Caco-2 (cell line): ENCODE measurements at regions not wholly inside any gene's neighbourhood (a gene's known extent, or its start where the extent isn't known, plus 50 kb on each side); places are given as distances from the start of the nearest gene placed in this dataset.

Experiments
- BruUV-seq: library from RNA; stranded (reverse); fragments of 400-500 nt; replicated peaks from 2 replicates; lab custom pipeline; 2021; lab: Mats Ljungman, UMichigan
- CTCF ChIA-PET: fragments of 300-600 bp; sonication (Branson Sonifier 250); formaldehyde crosslinking; loops from one replicate; lab custom pipeline; 2022; ENCODE audit warnings: antibody characterized with exemption; lab: Charles Lee
- POLR2A ChIA-PET: fragments of 300-600 bp; sonication (Branson Sonifier 250); formaldehyde crosslinking; loops from one replicate; lab custom pipeline; 2022; ENCODE audit warnings: antibody characterized with exemption; lab: Charles Lee
- DNase-seq, 2 experiments: peaks; one replicate each; pipeline versions ENCODE4 v3.0.0 to v3.0.0-alpha.2; 2020 to 2022
- H3K27me3 ChIP-seq: replicated peaks from 2 replicates; pipeline ENCODE4 v1.6.0; 2011; ENCODE audit warnings: low read length; ENCODE audit not compliant: control insufficient read depth, insufficient read depth
- H3K36me3 ChIP-seq: 2 replicates; pipeline ENCODE4 v1.5.1; 2011; ENCODE audit warnings: low read length; ENCODE audit not compliant: control insufficient read depth, insufficient read depth
- H3K4me1 ChIP-seq: fragments of 250-450 bp; sonication (Bioruptor Pico); 2 replicates; pipeline ENCODE4 v1.5.1; 2020; ENCODE audit warnings: mild to moderate bottlenecking
- H3K4me3 ChIP-seq: 2 replicates; pipeline ENCODE4 v1.5.1; 2011; ENCODE audit warnings: low read depth, mild to moderate bottlenecking, control low read depth, low read length
- H3K9me3 ChIP-seq: fragments of 250-450 bp; sonication (Bioruptor Pico); 2 replicates; pipeline ENCODE4 v1.5.1; 2020; ENCODE audit warnings: mild to moderate bottlenecking, moderate library complexity
- H3K27ac Mint-ChIP-seq: one replicate; pipeline ENCODE4 v1.8.0; 2022; ENCODE audit warnings: mixed read lengths; ENCODE audit not compliant: unreplicated experiment
- H3K27me3 Mint-ChIP-seq: one replicate; pipeline ENCODE4 v1.8.0; 2022; ENCODE audit warnings: mixed read lengths; ENCODE audit not compliant: insufficient read depth, unreplicated experiment
- H3K36me3 Mint-ChIP-seq: one replicate; pipeline ENCODE4 v1.8.0; 2022; ENCODE audit warnings: mild to moderate bottlenecking, mixed read lengths; ENCODE audit not compliant: insufficient read depth, unreplicated experiment
- H3K4me1 Mint-ChIP-seq: one replicate; pipeline ENCODE4 v1.8.0; 2022; ENCODE audit warnings: low read depth, mixed read lengths; ENCODE audit not compliant: unreplicated experiment
- H3K4me3 Mint-ChIP-seq: one replicate; pipeline ENCODE4 v1.8.0; 2022; ENCODE audit warnings: mild to moderate bottlenecking, moderate library complexity, mixed read lengths; ENCODE audit not compliant: unreplicated experiment
- H3K9me3 Mint-ChIP-seq: one replicate; pipeline ENCODE4 v1.8.0; 2022; ENCODE audit warnings: mixed read lengths; ENCODE audit not compliant: unreplicated experiment
- intact Hi-C: fragments of 100-400 bp; cut with micrococcal nuclease; formaldehyde crosslinking; loops from one replicate; pipeline ENCODE4 v1.10.0; 2022; ENCODE audit not compliant: unreplicated experiment
- TF ChIP-seq, protein P1 (sequence below), 2 experiments: fragments of 200-600 bp in 1 of 2; IDR thresholded peaks; 1 replicate in 1 of 2; 2 replicates in 1 of 2; pipeline versions ENCODE4 v1.5.1 to v1.8.0; 2011 to 2022; ENCODE audit warnings: antibody characterized with exemption in 1 of 2, control low read depth in 1 of 2, inconsistent platforms in 1 of 2, low read depth in 1 of 2, low read length in 1 of 2, mild to moderate bottlenecking in 1 of 2, moderate library complexity in 1 of 2; ENCODE audit not compliant: insufficient read depth in 1 of 2, severe bottlenecking in 1 of 2, unreplicated experiment in 1 of 2

DNA sequence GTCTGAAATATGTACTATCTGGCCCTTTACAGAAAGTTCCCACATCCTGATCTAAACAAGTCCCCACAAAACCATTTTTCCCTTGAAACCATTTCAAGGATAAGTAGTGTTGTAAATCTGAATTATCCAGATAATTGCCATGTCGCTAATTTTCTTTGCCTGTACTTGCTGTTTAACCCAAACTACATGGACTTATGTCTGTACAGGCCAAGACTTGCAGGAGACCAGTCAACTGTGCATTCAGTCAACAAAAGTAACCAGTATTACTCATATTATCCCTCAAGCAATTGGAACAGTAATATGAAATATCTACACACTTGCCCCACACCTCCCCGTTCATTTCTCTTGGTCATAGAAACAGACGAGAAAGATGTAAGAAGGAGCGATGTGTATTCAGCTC is 347.8 kb upstream of the NFE2L3 start:
- CTCF ChIA-PET = no interaction called here
- Histone ChIP-seq H3K4me1 (no peaks in the 10 kb centered on the region), H3K27me3 (no peaks in the 10 kb centered on the region; the same call in 1 of the 2 replicates), H3K9me3 (no peaks in the 10 kb centered on the region), H3K4me3 (no peak overlapping the region), H3K36me3 (no peaks in the 10 kb centered on the region)
- H3K4me1 Mint-ChIP-seq = no peaks in the 10 kb centered on the region
- DNase-seq = no peak
- H3K9me3 Mint-ChIP-seq = no peaks in the 10 kb centered on the region
- no peaks in the 10 kb centered on the region for H3K36me3 Mint-ChIP-seq
- no peak overlapping the region for H3K4me3 Mint-ChIP-seq
- peaks cover 9% of the 10 kb centered on the region for H3K27me3 Mint-ChIP-seq
- TF ChIP-seq, protein P1, sequence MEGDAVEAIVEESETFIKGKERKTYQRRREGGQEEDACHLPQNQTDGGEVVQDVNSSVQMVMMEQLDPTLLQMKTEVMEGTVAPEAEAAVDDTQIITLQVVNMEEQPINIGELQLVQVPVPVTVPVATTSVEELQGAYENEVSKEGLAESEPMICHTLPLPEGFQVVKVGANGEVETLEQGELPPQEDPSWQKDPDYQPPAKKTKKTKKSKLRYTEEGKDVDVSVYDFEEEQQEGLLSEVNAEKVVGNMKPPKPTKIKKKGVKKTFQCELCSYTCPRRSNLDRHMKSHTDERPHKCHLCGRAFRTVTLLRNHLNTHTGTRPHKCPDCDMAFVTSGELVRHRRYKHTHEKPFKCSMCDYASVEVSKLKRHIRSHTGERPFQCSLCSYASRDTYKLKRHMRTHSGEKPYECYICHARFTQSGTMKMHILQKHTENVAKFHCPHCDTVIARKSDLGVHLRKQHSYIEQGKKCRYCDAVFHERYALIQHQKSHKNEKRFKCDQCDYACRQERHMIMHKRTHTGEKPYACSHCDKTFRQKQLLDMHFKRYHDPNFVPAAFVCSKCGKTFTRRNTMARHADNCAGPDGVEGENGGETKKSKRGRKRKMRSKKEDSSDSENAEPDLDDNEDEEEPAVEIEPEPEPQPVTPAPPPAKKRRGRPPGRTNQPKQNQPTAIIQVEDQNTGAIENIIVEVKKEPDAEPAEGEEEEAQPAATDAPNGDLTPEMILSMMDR (IDR thresholded peaks at IDR 0.05; ENCODE audit: insufficient read depth in 1 of 2, low read depth in 1 of 2, low read length in 1 of 2, severe bottlenecking in 1 of 2, unreplicated experiment in 1 of 2) = no peak
- intact Hi-C loops = no loop called here
- POLR2A ChIA-PET = no interaction called here
- H3K27ac Mint-ChIP-seq = no peak overlapping the region
- BruUV-seq = no TSS peak

DNA sequence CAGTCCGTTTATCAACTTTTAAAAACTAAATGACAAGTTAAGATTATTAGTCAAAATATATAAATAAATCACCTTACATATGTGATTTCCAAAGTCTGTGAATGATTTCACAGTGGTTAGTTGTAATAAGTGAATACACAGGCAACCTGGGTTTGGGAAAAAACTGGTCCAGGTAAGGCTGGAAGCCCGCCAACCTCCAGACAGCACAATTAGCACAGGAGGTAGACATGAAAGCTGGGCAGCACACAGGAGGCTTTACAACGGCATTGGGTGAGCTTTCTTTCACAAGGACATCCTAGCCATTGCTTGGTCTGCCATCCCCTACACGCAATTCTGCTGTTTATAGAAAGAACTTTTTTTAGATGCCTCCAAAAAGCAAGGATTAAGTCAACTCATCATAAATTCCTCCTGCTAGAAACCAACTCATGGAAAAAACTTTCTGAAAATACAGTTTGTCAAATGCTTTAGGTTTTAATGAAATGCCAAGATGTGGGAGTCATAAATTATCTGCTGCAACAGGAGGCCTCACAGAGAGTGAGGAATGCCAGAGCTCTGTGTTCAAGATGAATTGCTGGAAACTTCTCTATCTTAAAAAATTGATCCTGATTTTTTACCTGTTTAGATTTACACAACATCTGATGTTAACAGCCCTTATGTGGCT is 346.8 kb upstream of the NFE2L3 start:
- intact Hi-C loops = no loop called here
- POLR2A ChIA-PET = no interaction called here
- peaks cover 9% of the 10 kb centered on the region for H3K27me3 Mint-ChIP-seq
- H3K9me3 Mint-ChIP-seq = no peaks in the 10 kb centered on the region
- CTCF ChIA-PET = no interaction called here
- BruUV-seq = no TSS peak
- H3K4me3 ChIP-seq = no peak overlapping the region
- H3K4me3 Mint-ChIP-seq = no peak overlapping the region
- no peaks in the 10 kb centered on the region for H3K36me3 ChIP-seq
- H3K36me3 Mint-ChIP-seq = no peaks in the 10 kb centered on the region
- H3K9me3 ChIP-seq = no peaks in the 10 kb centered on the region
- H3K27me3 ChIP-seq = peaks cover 2% of the 10 kb centered on the region
- no peaks in the 10 kb centered on the region for H3K4me1 Mint-ChIP-seq
- H3K27ac Mint-ChIP-seq = no peak overlapping the region
- H3K4me1 ChIP-seq = no peaks in the 10 kb centered on the region
- TF ChIP-seq, protein P1 (IDR thresholded peaks at IDR 0.05; ENCODE audit: insufficient read depth in 1 of 2, low read depth in 1 of 2, low read length in 1 of 2, severe bottlenecking in 1 of 2, unreplicated experiment in 1 of 2) = no peak
- no peak for DNase-seq

DNA sequence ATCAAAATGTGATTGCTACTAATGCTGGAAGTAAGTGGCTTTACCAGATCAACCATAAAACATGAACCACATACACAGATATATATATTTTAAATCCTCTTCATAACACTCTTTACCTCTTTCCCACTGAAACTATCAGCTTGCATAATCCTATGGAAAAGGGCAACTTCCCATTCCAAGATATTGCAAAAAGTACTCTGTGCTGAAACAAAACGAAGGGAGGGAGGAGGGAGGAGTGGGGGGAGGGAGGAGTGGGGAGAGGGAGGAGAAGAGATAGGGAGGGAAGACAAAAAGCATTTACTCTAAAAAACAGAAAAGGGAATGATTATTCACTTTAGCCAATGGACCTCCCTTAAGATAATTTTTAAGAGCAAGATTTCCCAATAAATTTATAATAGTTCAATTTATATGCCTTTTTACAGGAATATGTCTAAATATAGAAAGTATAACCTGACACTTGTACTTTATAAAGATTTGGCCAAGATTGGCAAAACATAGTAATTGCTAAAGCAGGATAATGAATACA is 344.8 kb upstream of the NFE2L3 start:
- H3K36me3 ChIP-seq = no peaks in the 10 kb centered on the region
- ChIA-PET POLR2A (no interaction called here), CTCF (no interaction called here)
- no peak for DNase-seq
- TF ChIP-seq, protein P1 (IDR thresholded peaks at IDR 0.05; ENCODE audit: insufficient read depth in 1 of 2, low read depth in 1 of 2, low read length in 1 of 2, severe bottlenecking in 1 of 2, unreplicated experiment in 1 of 2) = no peak
- no peaks in the 10 kb centered on the region for H3K4me1 ChIP-seq
- Mint-ChIP-seq H3K9me3 (no peaks in the 10 kb centered on the region), H3K36me3 (no peaks in the 10 kb centered on the region), H3K4me1 (no peaks in the 10 kb centered on the region), H3K27me3 (peaks cover 14% of the 10 kb centered on the region), H3K27ac (no peak overlapping the region), H3K4me3 (no peak overlapping the region)
- H3K9me3 ChIP-seq = no peaks in the 10 kb centered on the region
- intact Hi-C loops = no loop called here
- no peak overlapping the region for H3K4me3 ChIP-seq
- no TSS peak for BruUV-seq
- H3K27me3 ChIP-seq = peaks cover 2% of the 10 kb centered on the region
